MCF 10A (cell line): ENCODE measurements at regions not wholly inside any gene's neighbourhood (a gene's known extent, or its start where the extent isn't known, plus 50 kb on each side); places are given as distances from the start of the nearest gene placed in this dataset.

ENCODE experiments used
- BruUV-seq: library from RNA; stranded (reverse); fragments of 400-500 nt; replicated peaks from 2 replicates; lab custom pipeline; 2021; lab: Mats Ljungman, UMichigan
- CTCF ChIA-PET: fragments of 300-600 bp; sonication (Branson Sonifier 250); formaldehyde crosslinking; extraction: SDS; loops from one replicate; lab custom pipeline; 2021; ENCODE audit warnings: antibody characterized with exemption, inconsistent platforms; lab: Yijun Ruan, JAX
- POLR2A ChIA-PET: fragments of 300-600, 350-650 bp; sonication (Branson Sonifier 250); formaldehyde crosslinking; extraction: SDS; loops from one replicate; lab custom pipeline; 2020; ENCODE audit warnings: antibody characterized with exemption, inconsistent platforms; lab: Yijun Ruan, JAX
- DNase-seq: peaks from one replicate; pipeline ENCODE4 v3.0.0-alpha.2; 2018; ENCODE audit not compliant: unreplicated experiment
- H3K27ac Mint-ChIP-seq: one replicate; pipeline ENCODE4 v1.8.0; 2022; ENCODE audit warnings: mild to moderate bottlenecking, low read depth, mixed read lengths; ENCODE audit not compliant: unreplicated experiment
- H3K27me3 Mint-ChIP-seq: one replicate; pipeline ENCODE4 v1.8.0; 2022; ENCODE audit warnings: mixed read lengths; ENCODE audit not compliant: insufficient read depth, unreplicated experiment
- H3K36me3 Mint-ChIP-seq: one replicate; pipeline ENCODE4 v1.8.0; 2022; ENCODE audit warnings: mild to moderate bottlenecking, moderate library complexity, mixed read lengths; ENCODE audit not compliant: insufficient read depth, unreplicated experiment
- H3K4me1 Mint-ChIP-seq: one replicate; pipeline ENCODE4 v1.8.0; 2022; ENCODE audit warnings: mixed read lengths; ENCODE audit not compliant: insufficient read depth, unreplicated experiment
- H3K4me3 Mint-ChIP-seq: one replicate; pipeline ENCODE4 v1.8.0; 2022; ENCODE audit warnings: mild to moderate bottlenecking, moderate library complexity, mixed read lengths; ENCODE audit not compliant: unreplicated experiment
- H3K9me3 Mint-ChIP-seq: one replicate; pipeline ENCODE4 v1.8.0; 2022; ENCODE audit warnings: mixed read lengths; ENCODE audit not compliant: unreplicated experiment
- intact Hi-C: fragments of 100-400 bp; cut with micrococcal nuclease; formaldehyde crosslinking; loops from 2 replicates; pipeline ENCODE4 v1.14.1; 2022
- TF ChIP-seq, protein P1 (sequence below): fragments of 200-600 bp; IDR thresholded peaks from one replicate; pipeline ENCODE4 v1.8.0; 2022; ENCODE audit warnings: antibody characterized with exemption, mild to moderate bottlenecking; ENCODE audit not compliant: unreplicated experiment

DNA sequence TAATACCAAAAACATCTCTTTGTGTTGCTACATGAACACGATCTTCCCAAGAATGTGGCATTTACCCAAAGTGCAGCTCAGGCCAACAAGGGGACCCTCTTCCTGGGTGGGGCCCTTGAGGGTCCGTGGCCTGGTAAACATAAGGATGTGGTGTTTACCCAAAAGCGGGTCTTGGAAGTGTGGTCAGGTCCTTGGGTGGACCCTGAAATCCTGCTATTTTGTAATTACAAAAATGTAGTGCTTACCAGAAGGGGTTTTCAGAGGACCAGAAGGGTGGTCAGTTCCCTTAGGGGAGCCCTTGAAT, 87.8 kb upstream of the PRDM11 start:
- Mint-ChIP-seq H3K9me3 (no peaks in the 10 kb centered on the region), H3K36me3 (no peaks in the 10 kb centered on the region), H3K27me3 (no peaks in the 10 kb centered on the region), H3K4me3 (no peak overlapping the region), H3K27ac (no peak overlapping the region), H3K4me1 (peaks cover 5% of the 10 kb centered on the region)
- POLR2A ChIA-PET = interaction anchor here (0.6 kb wide), 1 partner anchor 46 kb away, joined by 3 read pairs; no protein-coding TSS in a partner anchor
- CTCF ChIA-PET = no interaction called here
- intact Hi-C loops = no loop called here
- DNase-seq = no peak
- no TSS peak for BruUV-seq
- TF ChIP-seq, protein P1, sequence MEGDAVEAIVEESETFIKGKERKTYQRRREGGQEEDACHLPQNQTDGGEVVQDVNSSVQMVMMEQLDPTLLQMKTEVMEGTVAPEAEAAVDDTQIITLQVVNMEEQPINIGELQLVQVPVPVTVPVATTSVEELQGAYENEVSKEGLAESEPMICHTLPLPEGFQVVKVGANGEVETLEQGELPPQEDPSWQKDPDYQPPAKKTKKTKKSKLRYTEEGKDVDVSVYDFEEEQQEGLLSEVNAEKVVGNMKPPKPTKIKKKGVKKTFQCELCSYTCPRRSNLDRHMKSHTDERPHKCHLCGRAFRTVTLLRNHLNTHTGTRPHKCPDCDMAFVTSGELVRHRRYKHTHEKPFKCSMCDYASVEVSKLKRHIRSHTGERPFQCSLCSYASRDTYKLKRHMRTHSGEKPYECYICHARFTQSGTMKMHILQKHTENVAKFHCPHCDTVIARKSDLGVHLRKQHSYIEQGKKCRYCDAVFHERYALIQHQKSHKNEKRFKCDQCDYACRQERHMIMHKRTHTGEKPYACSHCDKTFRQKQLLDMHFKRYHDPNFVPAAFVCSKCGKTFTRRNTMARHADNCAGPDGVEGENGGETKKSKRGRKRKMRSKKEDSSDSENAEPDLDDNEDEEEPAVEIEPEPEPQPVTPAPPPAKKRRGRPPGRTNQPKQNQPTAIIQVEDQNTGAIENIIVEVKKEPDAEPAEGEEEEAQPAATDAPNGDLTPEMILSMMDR = no peak

DNA sequence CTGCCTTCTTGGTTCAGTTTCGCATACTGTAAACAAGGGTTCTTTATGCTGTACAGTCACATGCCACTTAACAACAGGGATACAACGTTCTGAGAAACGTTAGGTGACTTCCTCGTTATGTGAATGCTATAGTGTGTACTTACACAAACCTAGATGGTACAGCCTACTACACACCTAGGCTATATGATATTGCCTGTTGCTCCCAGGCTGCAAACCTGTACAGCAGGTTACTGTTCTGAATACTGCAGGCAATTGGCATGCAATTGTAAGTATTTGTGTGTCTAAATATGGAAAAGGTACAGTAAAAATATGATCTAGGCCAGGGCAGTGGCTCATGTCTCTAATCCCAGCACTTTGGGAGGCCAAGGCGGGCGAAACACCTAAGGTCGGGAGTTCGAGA, 85.7 kb upstream of the PRDM11 start:
- intact Hi-C loops = no loop called here
- H3K36me3 Mint-ChIP-seq = no peaks in the 10 kb centered on the region
- ChIA-PET POLR2A (no interaction called here), CTCF (interaction anchor here (1.0 kb wide), 1 partner anchor 41 kb away, joined by 4 read pairs; no protein-coding TSS in a partner anchor)
- H3K27me3 Mint-ChIP-seq = no peaks in the 10 kb centered on the region
- BruUV-seq = no TSS peak
- peaks cover 5% of the 10 kb centered on the region for H3K4me1 Mint-ChIP-seq
- no peak overlapping the region for H3K27ac Mint-ChIP-seq
- DNase-seq = no peak
- H3K9me3 Mint-ChIP-seq = no peaks in the 10 kb centered on the region
- TF ChIP-seq, protein P1 = no peak
- no peak overlapping the region for H3K4me3 Mint-ChIP-seq

DNA sequence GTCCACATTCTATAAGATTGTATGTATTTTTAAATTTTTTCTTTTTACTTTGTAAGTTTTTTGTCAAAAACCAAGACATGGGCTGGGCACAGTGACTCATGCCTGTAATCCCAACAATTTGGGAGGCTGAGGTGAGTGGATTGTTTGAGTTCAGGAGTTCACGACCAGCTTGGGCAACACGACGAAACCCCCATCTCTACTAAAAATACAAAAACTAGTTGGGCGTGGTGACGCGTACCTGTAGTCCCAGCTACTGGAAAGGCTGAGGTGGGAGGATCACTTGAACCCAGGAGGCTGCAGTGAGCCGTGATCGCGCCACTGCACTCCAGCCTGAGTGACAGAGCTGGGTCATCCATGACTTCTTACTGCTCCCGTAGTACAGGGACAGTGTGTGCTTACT, 84.8 kb upstream of the PRDM11 start:
- Mint-ChIP-seq H3K36me3 (no peaks in the 10 kb centered on the region), H3K4me1 (peaks cover 5% of the 10 kb centered on the region), H3K27me3 (no peaks in the 10 kb centered on the region), H3K27ac (no peak overlapping the region), H3K9me3 (no peaks in the 10 kb centered on the region), H3K4me3 (no peak overlapping the region)
- no TSS peak for BruUV-seq
- TF ChIP-seq, protein P1 = no peak
- POLR2A ChIA-PET = no interaction called here
- peak; percentile 16 for DNase-seq
- intact Hi-C loops = no loop called here
- CTCF ChIA-PET = interaction anchor here (0.7 to 2.5 kb wide), 3 partner anchors 41 to 438 kb away, joined by 3 to 12 read pairs (median 4); no protein-coding TSS in a partner anchor

DNA sequence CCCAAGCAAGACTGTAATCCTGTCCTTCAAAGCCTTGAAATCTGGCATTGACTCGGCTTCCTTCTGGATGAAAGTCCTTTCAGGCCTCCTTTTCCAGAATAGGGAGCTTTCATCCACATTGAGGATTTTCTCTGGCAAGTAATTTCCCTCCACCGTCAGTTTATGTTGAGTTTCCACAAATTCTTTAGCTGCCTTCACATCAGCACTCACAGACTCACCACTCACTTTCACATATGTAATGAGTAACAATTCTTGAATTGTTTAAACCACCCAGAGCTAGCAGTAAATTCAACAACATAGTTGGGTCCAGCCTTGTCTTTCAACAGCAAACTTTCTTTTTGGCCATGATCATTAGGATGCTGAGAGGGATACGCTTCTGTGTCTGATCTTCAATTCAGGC, 84.3 kb upstream of the PRDM11 start:
- intact Hi-C loops = no loop called here
- TF ChIP-seq, protein P1 = no peak
- Mint-ChIP-seq H3K27ac (no peak overlapping the region), H3K27me3 (no peaks in the 10 kb centered on the region), H3K9me3 (no peaks in the 10 kb centered on the region), H3K4me3 (no peak overlapping the region), H3K36me3 (no peaks in the 10 kb centered on the region), H3K4me1 (peaks cover 5% of the 10 kb centered on the region)
- CTCF ChIA-PET = interaction anchor here (0.7 to 2.5 kb wide), 2 partner anchors 126 to 439 kb away, joined by 3 to 12 read pairs; no protein-coding TSS in a partner anchor
- POLR2A ChIA-PET = no interaction called here
- DNase-seq = no peak
- no TSS peak for BruUV-seq
